ENCODE measurements at regions not wholly inside any gene's neighbourhood (a gene's known extent, or its start where the extent isn't known, plus 50 kb on each side); places are given as distances from the start of the nearest gene placed in this dataset.
A peak's percentile ranks its signal among the peaks of the same experiment; 100 is the strongest.

DNA sequence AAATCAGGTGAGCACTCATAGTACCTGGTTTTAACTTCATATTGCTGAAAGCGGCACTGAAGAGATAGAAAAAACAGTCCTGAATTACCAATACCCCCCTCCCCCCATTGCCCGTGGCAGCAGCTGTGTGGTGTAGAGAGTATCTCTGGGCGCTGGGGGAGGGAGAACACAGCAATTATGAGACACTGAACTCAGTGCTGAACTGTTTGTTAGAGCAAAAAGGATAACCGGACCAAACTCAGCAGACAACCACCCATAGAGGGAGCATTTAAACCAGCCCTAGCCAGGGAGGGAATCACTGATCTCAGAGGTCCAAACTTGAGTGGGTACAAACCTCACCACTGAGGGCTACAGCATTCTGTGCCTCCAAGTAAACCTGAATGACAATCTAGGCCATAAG, 457.4 kb upstream of the TEX13C start:
- DNase-seq, result no peak

GRCh38 chrX:124863303-124863702, 456.4 kb upstream of the TEX13C start:
- DNase-seq, result peak; percentile 49

DNA sequence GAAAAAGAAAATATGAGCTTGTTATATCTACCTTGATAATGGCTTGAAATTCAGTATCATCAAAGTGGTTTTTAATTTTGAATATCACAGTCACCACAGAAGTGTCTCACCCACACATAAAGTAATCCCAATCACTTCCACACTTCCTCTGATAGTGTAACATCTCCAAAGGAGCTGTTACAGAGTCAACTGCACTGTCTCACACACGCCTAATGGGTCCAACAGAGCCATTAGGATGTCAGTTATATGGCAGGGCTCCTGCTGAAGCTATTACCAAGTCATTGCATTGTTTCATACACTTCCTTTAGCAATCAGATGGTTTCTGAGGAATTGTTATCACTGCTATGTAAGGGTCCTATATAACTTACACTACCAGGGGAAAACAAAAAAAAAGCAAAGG, 432.1 kb upstream of the TEX13C start:
- DNase-seq, result no peak

DNA sequence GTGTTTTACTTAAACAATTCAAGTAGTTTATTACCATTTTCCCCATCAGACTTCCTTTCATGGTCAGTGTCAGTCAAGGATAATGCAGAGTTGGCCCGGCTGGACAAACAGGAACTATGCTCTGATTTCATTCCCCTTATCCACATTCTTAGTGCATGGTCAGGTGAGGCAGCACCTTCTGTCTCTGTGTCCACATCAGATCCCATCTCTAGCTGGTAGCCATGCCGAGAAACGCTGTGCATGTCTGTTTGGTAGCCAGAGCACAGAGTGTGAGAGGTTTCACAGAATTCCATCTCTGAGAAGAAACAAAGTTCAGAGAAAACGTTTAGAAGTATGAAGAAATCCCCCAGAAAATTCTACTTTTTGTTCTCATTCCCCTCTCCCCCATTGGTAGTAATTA, 423.7 kb upstream of the TEX13C start:
- no peak for DNase-seq

GRCh38 chrX:124902953-124903352, 416.7 kb upstream of the TEX13C start:
- DNase-seq, result no peak

GRCh38 chrX:124910611-124911010, 409.1 kb upstream of the TEX13C start:
- no peak for DNase-seq

DNA sequence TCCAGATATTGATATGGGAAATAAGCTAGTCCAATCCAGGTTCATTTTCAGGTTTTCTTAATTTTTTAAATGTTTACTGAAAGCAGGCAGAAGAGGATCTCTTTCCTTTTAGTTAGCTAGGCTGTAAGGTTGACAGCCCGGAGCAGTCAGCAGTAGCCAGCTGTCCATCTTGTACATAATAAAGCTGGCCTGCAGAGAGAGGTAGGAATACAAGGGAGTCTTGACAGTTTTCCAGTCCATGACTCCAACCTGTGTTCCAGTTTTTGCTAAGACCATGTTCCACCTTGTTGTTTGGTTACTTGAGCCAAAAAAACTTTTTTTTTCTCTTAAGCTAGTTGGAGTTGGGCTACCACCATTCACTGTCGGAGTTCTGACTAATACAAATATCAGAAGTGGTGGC, 402.7 kb upstream of the TEX13C start:
- no peak for DNase-seq

DNA sequence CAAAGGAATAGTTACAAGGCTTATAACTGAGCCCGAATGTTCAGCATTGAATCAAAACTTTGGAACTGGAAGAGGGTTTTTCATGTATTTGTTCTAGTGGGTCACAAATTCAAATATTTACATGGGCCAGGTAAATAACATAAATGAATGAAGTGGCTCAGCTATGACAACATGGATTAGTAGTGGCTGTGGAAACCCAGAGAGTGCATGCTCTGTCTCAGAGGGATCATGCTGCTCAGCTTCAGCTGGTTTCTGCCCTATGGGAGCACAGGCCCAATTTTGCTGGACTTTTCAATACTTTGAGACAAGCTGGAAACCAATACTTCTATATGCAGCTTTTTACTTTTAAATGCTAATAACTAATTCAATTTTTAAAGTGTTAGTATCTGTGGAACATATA, 394.0 kb upstream of the TEX13C start:
- no peak for DNase-seq

DNA sequence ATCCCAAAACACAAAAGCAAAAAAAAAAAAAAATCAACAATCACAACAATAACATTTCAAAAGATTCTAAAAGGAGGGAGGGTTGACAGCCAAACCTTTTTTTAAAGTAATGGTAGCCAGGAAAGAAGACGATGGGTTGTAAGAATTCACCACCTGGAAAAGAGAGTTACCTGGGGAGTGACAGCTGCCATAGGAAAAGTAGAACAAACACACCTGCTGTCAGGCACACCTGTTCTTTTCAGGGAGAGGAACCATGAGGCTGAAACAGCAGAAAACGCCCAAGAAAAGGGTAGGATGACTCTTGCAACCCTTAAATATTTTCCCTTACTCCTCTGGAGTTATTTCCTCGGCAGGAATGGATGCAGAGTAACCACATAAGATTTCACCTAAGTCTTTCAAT, 388.4 kb upstream of the TEX13C start:
- DNase-seq, result no peak

- no peak for DNase-seq
Measured at GRCh38 chrX:124931958-124932357, 387.7 kb upstream of the TEX13C start.

- DNase-seq, result no peak
Measured at GRCh38 chrX:124938715-124939114, 381.0 kb upstream of the TEX13C start.

- DNase-seq, result no peak
Measured at GRCh38 chrX:124940531-124940930, 379.1 kb upstream of the TEX13C start.

- DNase-seq, result no peak
Measured at GRCh38 chrX:124954402-124954801, 365.3 kb upstream of the TEX13C start.

GRCh38 chrX:124960454-124960853, 359.2 kb upstream of the TEX13C start:
- no peak for DNase-seq

GRCh38 chrX:124963717-124964116, 356.0 kb upstream of the TEX13C start, which contains the start of gene TENM1:
Gene TENM1 (minus strand): TSS chrX:124963817.
- no peak for DNase-seq

DNA sequence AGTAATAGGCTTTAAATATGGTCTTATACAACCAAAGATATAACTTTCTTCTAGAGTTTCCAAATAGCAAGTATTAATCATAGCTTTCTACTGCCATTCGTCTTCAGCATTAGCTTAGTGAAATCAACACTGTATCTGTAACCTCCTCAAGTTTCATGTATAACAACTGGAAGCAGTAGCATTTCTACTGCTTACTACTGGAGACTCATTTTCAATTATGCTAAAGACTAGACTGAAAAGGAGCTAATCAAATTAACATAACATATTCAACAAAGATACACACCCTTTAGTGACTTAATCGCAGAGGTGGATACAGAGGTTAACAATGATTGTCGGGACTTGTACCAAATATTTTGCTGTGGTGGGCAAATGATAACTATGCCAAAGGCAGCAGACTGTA, 344.2 kb upstream of the TEX13C start:
- no peak for DNase-seq

DNA sequence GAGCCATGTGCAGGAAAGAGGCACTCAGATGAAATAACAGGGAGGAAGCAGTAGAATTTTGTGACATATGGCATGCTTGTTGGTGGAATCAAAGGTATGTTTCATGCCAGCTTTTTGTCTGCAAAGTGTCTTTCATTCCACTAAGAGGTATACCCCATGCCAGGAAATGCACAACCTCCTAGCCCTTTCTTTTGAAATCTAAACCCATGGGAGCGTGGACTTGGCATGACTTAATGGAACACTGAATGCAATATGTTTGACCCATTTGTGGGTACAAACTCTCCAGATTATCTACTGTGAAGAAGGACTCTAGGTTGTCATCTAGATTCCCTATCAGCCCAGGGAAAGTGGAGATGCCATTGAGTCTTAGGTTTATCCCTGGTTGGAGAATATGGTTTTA, 338.3 kb upstream of the TEX13C start:
- no peak for DNase-seq

- no peak for DNase-seq
Measured at GRCh38 chrX:124984140-124984813, 335.4 kb upstream of the TEX13C start.

- no peak for DNase-seq
Measured at GRCh38 chrX:124986284-124986683, 333.4 kb upstream of the TEX13C start.

DNA sequence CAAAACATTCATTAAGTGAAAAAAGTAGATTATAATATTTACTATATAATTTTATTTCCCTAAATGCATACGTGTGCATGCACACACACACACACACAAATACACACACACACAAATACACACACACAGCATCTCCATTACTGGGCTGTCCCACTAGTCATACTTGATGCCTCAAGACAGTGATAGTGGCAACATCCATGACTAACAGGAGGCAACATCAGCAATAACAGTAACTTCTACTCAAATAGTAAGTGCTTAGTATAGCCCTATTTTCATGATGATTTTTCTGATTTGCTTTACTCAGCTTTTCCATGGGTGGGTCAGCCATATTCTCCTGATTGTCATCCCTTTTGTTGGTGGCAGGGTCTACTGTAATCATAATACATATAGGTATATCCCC, 325.9 kb upstream of the TEX13C start:
- no peak for DNase-seq

DNA sequence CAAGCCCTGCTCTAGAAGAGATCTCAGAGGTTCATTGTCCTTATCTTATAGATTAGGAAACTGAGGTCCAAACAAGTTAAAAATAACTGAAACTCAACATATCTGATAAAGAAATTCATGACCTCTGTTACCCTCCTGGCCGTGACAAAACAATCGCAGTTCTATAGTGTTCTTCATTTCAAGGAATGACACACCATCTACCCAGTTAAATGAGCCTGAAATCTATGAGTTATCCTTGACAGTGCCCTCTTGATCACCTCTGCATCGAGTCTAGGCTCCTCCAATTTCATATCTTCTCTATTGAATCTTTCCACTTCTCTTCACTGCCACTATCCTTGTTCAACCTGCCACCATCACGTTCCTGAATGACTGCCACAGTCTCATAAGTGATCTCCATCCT, 325.3 kb upstream of the TEX13C start:
- no peak for DNase-seq

GRCh38 chrX:125003746-125004446, 315.8 kb upstream of the TEX13C start:
- no peak for DNase-seq

GRCh38 chrX:125004799-125005198, 314.9 kb upstream of the TEX13C start:
- DNase-seq, result no peak

DNA sequence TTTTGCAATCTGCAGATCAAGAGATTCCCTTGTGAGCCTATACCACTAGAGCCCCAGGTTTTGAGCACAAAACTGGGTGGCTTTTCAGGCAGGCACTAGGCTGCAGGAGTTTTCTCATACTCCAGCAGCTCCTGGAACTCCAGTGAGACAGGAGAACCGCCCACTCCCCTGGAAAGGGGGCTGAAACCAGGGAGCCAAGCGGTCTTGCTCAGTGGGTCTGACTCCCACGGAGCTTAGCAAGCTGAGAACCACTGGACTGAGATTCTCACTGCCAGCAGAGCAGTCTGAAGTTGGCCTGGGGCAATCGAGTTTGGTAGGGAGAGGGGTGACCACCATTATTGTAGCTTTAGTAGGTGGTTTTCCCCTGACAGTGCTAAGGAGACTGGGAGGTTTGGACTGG, 313.8 kb upstream of the TEX13C start:
- no peak for DNase-seq

DNA sequence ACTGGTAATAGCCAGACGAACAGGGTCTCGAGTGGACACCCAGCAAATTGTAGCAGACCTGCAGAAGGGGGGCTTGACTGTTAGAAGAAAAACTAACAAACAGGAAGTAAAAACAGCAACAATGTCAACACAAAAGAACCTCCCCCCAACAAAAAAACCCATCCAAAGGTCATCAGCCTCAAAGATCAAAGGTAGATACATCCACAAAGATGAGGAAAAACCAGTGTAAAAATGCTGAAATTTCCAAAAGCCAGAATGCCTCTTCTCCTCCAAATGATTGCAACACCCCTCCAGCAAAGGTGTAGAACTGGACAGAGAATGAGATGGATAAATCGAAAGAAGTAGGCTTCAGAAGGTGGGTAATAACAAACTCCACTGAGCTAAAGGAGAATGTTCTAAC, 313.0 kb upstream of the TEX13C start:
- DNase-seq, result no peak
